SK-N-SH (cell line): ENCODE measurements at regions not wholly inside any gene's neighbourhood (a gene's known extent, or its start where the extent isn't known, plus 50 kb on each side); places are given as distances from the start of the nearest gene placed in this dataset.

Experiments
- CTCF ChIA-PET: fragments of 300-600, 350-600 bp; formaldehyde crosslinking; extraction: SDS; loops from one replicate; lab custom pipeline; 2021; lab: Yijun Ruan, JAX
- POLR2A ChIA-PET: fragments of 350-600 bp; sonication (Branson Sonifier 250); formaldehyde crosslinking; extraction: SDS; loops from one replicate; lab custom pipeline; 2020; ENCODE audit warnings: antibody characterized with exemption, inconsistent platforms; lab: Yijun Ruan, JAX
- DNase-seq: peaks from one replicate; pipeline ENCODE4 v3.0.0; 2012
- H2AFZ ChIP-seq: fragments of 200-600 bp; sonication (generic); 2 replicates; pipeline ENCODE4 v1.8.1; 2016; ENCODE audit warnings: antibody characterized with exemption, mild to moderate bottlenecking, low read depth
- H3F3A ChIP-seq: fragments of 200-600 bp; sonication (generic); replicated peaks from 2 replicates; pipeline ENCODE3; 2016; ENCODE audit warnings: antibody characterized with exemption, mild to moderate bottlenecking; ENCODE audit not compliant: insufficient read depth
- H3K27ac ChIP-seq, 2 experiments: fragments of 200-500 bp in 1 of 2; fragments of 200-600 bp in 1 of 2; sonication (Bioruptor generic) in 1 of 2; sonication (generic), shearing (Covaris generic) in 1 of 2; 2 replicates each; pipeline versions ENCODE4 v1.5.1 to v1.6.1; 2014 to 2016; ENCODE audit warnings: low read depth in 2 of 2, inconsistent platforms in 1 of 2, low read length in 1 of 2, mild to moderate bottlenecking in 1 of 2, mixed read lengths in 1 of 2
- H3K27me3 ChIP-seq: fragments of 200-600 bp; sonication (generic), shearing (Covaris generic); 2 replicates; pipeline ENCODE4 v1.6.1; 2016; ENCODE audit warnings: mixed run types; ENCODE audit not compliant: insufficient read depth
- H3K36me3 ChIP-seq, 2 experiments: fragments of 200-500 bp in 1 of 2; fragments of 200-600 bp in 1 of 2; sonication (Bioruptor generic) in 1 of 2; sonication (generic) in 1 of 2; replicated peaks in 1 of 2; 2 replicates each; pipeline versions ENCODE3 to v1.5.1; 2014 to 2016; ENCODE audit warnings: low read length in 1 of 2, mild to moderate bottlenecking in 1 of 2; ENCODE audit not compliant: insufficient read depth in 2 of 2, control insufficient read depth in 1 of 2
- H3K4me1 ChIP-seq, 2 experiments: fragments of 200-500 bp in 1 of 2; fragments of 200-600 bp in 1 of 2; sonication (Bioruptor generic) in 1 of 2; sonication (generic), shearing (Covaris generic) in 1 of 2; 2 replicates each; pipeline versions ENCODE4 v1.5.1 to v1.6.1; 2014 to 2016; ENCODE audit warnings: low read depth in 1 of 2, low read length in 1 of 2, mixed run types in 1 of 2; ENCODE audit not compliant: insufficient read depth in 2 of 2, control insufficient read depth in 1 of 2
- H3K4me2 ChIP-seq: fragments of 200-600 bp; sonication (generic), shearing (Covaris generic); 2 replicates; pipeline ENCODE4 v1.6.1; 2017; ENCODE audit warnings: mixed run types
- H3K4me3 ChIP-seq, 2 experiments: fragments of 200-500 bp in 1 of 2; fragments of 200-600 bp in 1 of 2; sonication (Bioruptor generic) in 1 of 2; sonication (generic), shearing (Covaris generic) in 1 of 2; 2 replicates each; pipeline versions ENCODE4 v1.5.1 to v1.8.1; 2014 to 2016; ENCODE audit warnings: low read depth in 2 of 2, inconsistent platforms in 1 of 2, low read length in 1 of 2, mild to moderate bottlenecking in 1 of 2, mixed read lengths in 1 of 2, moderate library complexity in 1 of 2
- H3K79me2 ChIP-seq: fragments of 200-600 bp; sonication (generic); 2 replicates; pipeline ENCODE4 v1.8.1; 2017; ENCODE audit warnings: mild to moderate bottlenecking; ENCODE audit not compliant: insufficient read depth
- H3K9ac ChIP-seq: fragments of 200-600 bp; sonication (generic); 2 replicates; pipeline ENCODE4 v1.6.1; 2017; ENCODE audit warnings: mixed run types
- H3K9me2 ChIP-seq: fragments of 200-600 bp; sonication (generic); 2 replicates; pipeline ENCODE4 v1.6.1; 2017; ENCODE audit warnings: mixed run types
- H3K9me3 ChIP-seq: fragments of 200-600 bp; sonication (generic); 2 replicates; pipeline ENCODE4 v1.6.1; 2017; ENCODE audit warnings: mixed run types, mild to moderate bottlenecking, moderate library complexity
- H4K20me1 ChIP-seq: fragments of 200-600 bp; sonication (generic); 2 replicates; pipeline ENCODE4 v1.6.1; 2017; ENCODE audit warnings: mild to moderate bottlenecking, mixed run types; ENCODE audit not compliant: insufficient read depth
- FOSL2 ChIP-seq: IDR thresholded peaks from 2 replicates; pipeline ENCODE4 v1.4.0; 2012; ENCODE audit warnings: low read depth, mild to moderate bottlenecking, moderate library complexity, borderline replicate concordance
- GABPA ChIP-seq: IDR thresholded peaks from 2 replicates; pipeline ENCODE4 v1.4.0; 2012; ENCODE audit warnings: low read depth, mild to moderate bottlenecking
- GATA2 ChIP-seq: sonication (generic); formaldehyde crosslinking; IDR thresholded peaks from 2 replicates; pipeline ENCODE4 v1.5.0; 2020; ENCODE audit warnings: mild to moderate bottlenecking, missing genetic modification reagents
- MXI1 ChIP-seq: IDR thresholded peaks from 2 replicates; pipeline ENCODE4 v1.6.1; 2012; ENCODE audit warnings: mild to moderate bottlenecking, low read depth, low read length, improper control_type of control experiment
- NFIC ChIP-seq: IDR thresholded peaks from 2 replicates; pipeline ENCODE4 v1.4.0; 2012; ENCODE audit warnings: borderline replicate concordance
- NRF1 ChIP-seq: IDR thresholded peaks from 2 replicates; pipeline ENCODE4 v1.6.1; 2012; ENCODE audit warnings: low read depth, mild to moderate bottlenecking, low read length
- RFX5 ChIP-seq: IDR thresholded peaks from 2 replicates; pipeline ENCODE4 v1.6.1; 2012; ENCODE audit warnings: mild to moderate bottlenecking, improper control_type of control experiment, low read length
- RXRA ChIP-seq: IDR thresholded peaks from 2 replicates; pipeline ENCODE4 v1.4.0; 2012; ENCODE audit warnings: low read depth, mild to moderate bottlenecking, borderline replicate concordance
- SIN3A ChIP-seq: IDR thresholded peaks from 2 replicates; pipeline ENCODE4 v1.6.1; 2012; ENCODE audit warnings: low read depth, mild to moderate bottlenecking, low read length, moderate library complexity, borderline replicate concordance
- WGBS: methylation state at CpG from one replicate; pipeline ENCODE4 v1.1.6; 2017; ENCODE audit warnings: low lambda C conversion rate; 5-methylcytosine and 5-hydroxymethylcytosine counted together
- TF ChIP-seq, protein P1 (sequence below): IDR thresholded peaks from 2 replicates; pipeline ENCODE4 v1.4.0; 2012; ENCODE audit warnings: low read depth, borderline replicate concordance
- TF ChIP-seq, protein P2 (sequence below): IDR thresholded peaks from 2 replicates; pipeline ENCODE4 v1.6.1; 2012; ENCODE audit warnings: mild to moderate bottlenecking, low read depth, low read length, moderate library complexity
- TF ChIP-seq, protein P3 (sequence below): fragments of 150-350 bp; IDR thresholded peaks from 2 replicates; pipeline ENCODE4 v1.6.1; 2017; ENCODE audit warnings: antibody characterized with exemption, low read length, low read depth, borderline replicate concordance

DNA sequence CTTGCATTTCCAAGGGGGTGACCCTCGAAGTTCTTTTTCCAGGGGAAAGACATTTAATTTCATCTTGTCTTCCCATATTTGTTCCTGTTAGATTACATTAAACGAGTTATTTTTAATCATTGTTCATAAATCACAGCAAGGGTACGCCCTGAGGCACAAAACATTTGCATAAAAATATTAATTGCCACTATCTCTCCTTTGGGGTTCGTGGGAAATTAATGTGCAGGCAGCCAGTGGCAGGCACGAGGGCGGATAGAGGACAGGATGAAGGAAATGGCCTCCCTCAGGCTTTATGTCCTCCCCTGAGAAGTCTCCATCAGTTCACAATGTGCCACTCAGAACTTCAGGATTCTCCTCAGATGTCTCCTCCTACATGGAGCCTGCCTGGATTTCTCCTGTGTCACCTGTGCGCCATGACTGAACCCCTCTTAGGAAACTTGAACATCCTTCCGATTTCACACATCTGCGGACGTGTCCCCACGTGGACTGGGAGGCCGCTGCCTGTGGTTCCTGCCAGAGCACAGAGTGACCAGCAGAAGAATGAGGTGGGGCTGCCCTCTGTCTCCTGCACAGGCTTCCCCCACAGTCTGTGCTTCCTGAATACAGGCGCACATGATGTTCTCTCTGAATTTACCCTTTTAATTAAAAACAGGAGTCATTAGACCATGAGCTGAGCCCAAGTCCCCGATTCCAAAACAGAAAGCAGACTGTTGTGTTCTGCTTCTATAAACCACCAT is 1085.9 kb downstream of the TBC1D22A start:
- Histone ChIP-seq H3K9ac (no peak overlapping the region), H3K79me2 (no peaks in the 10 kb centered on the region), H2AFZ (no peak overlapping the region), H3K4me3 (no peak overlapping the region), H3K4me2 (no peak overlapping the region), H3K9me2 (no peaks in the 10 kb centered on the region)
- WGBS, result 22% methylated on average over 13 of the region's 14 CpGs
- TF ChIP-seq RXRA (no peak), MXI1 (no peak), GATA2 (no peak), RFX5 (no peak), FOSL2 (no peak), SIN3A (no peak), GABPA (no peak), NRF1 (no peak), NFIC (no peak)
- TF ChIP-seq, protein P1, sequence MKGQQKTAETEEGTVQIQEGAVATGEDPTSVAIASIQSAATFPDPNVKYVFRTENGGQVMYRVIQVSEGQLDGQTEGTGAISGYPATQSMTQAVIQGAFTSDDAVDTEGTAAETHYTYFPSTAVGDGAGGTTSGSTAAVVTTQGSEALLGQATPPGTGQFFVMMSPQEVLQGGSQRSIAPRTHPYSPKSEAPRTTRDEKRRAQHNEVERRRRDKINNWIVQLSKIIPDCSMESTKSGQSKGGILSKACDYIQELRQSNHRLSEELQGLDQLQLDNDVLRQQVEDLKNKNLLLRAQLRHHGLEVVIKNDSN, result no peak
- TF ChIP-seq, protein P2, sequence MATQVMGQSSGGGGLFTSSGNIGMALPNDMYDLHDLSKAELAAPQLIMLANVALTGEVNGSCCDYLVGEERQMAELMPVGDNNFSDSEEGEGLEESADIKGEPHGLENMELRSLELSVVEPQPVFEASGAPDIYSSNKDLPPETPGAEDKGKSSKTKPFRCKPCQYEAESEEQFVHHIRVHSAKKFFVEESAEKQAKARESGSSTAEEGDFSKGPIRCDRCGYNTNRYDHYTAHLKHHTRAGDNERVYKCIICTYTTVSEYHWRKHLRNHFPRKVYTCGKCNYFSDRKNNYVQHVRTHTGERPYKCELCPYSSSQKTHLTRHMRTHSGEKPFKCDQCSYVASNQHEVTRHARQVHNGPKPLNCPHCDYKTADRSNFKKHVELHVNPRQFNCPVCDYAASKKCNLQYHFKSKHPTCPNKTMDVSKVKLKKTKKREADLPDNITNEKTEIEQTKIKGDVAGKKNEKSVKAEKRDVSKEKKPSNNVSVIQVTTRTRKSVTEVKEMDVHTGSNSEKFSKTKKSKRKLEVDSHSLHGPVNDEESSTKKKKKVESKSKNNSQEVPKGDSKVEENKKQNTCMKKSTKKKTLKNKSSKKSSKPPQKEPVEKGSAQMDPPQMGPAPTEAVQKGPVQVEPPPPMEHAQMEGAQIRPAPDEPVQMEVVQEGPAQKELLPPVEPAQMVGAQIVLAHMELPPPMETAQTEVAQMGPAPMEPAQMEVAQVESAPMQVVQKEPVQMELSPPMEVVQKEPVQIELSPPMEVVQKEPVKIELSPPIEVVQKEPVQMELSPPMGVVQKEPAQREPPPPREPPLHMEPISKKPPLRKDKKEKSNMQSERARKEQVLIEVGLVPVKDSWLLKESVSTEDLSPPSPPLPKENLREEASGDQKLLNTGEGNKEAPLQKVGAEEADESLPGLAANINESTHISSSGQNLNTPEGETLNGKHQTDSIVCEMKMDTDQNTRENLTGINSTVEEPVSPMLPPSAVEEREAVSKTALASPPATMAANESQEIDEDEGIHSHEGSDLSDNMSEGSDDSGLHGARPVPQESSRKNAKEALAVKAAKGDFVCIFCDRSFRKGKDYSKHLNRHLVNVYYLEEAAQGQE, result no peak
- TF ChIP-seq, protein P3, sequence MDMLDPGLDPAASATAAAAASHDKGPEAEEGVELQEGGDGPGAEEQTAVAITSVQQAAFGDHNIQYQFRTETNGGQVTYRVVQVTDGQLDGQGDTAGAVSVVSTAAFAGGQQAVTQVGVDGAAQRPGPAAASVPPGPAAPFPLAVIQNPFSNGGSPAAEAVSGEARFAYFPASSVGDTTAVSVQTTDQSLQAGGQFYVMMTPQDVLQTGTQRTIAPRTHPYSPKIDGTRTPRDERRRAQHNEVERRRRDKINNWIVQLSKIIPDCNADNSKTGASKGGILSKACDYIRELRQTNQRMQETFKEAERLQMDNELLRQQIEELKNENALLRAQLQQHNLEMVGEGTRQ, result no peak
- TF ChIP-seq, all 33 proteins: peak for 0
- ChIA-PET POLR2A (interaction anchor here (0.6 kb wide), 1 partner anchor 47 kb away, joined by 3 read pairs; no protein-coding TSS in a partner anchor), CTCF (no interaction called here)
- Histone ChIP-seq H3K4me1 (no peaks in the 10 kb centered on the region; a peak in 1 of 4 replicates), H4K20me1 (no peaks in the 10 kb centered on the region), H3K27ac (no peak overlapping the region), H3K9me3 (no peaks in the 10 kb centered on the region), H3K27me3 (no peaks in the 10 kb centered on the region), H3F3A (no peaks in the 10 kb centered on the region), H3K36me3 (no peaks in the 10 kb centered on the region)
- DNase-seq, result no peak
